Kasumi-1 (cell line): ENCODE measurements at regions not wholly inside any gene's neighbourhood (a gene's known extent, or its start where the extent isn't known, plus 50 kb on each side); places are given as distances from the start of the nearest gene placed in this dataset.

Experiments
- DNase-seq, 2 experiments: peaks; one replicate each; lab custom pipeline; 2025; lab: John Stamatoyannopoulos, UW

DNA sequence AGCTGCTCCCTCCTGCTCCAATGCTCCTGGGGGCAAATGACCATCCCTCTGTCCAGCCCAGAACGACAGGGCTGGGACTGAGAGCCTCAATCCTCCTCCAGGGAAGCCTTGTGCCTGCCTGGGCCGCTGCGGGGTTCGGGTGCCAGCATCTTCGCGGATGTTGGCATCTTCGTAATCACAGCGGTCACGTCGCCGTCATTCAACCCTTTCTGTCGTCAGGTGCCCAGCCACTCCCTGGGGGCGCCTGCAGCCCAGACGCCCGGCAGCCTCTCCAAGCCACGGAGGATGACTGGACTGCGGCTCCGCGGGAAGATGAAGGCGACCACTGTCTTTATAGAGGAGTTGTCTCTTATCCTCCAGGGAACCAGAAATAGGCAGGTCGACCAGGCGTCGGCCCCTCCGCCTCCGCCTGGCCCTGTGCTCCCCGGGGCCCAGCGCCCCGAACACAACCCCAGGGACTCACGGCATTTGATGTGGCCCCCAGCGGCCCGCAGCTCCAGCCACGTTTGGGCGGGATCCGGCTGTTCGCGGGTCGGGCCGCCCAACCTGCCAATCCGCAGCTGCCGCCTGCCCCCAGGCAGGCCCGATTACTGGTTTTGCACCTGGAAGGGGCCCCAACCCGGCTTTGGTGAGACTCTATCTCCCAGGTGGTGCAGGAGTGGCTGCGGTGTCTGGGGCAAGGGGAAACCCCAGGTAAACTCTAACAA, 113.9 kb downstream of the THNSL2 start:
- no peak for DNase-seq

DNA sequence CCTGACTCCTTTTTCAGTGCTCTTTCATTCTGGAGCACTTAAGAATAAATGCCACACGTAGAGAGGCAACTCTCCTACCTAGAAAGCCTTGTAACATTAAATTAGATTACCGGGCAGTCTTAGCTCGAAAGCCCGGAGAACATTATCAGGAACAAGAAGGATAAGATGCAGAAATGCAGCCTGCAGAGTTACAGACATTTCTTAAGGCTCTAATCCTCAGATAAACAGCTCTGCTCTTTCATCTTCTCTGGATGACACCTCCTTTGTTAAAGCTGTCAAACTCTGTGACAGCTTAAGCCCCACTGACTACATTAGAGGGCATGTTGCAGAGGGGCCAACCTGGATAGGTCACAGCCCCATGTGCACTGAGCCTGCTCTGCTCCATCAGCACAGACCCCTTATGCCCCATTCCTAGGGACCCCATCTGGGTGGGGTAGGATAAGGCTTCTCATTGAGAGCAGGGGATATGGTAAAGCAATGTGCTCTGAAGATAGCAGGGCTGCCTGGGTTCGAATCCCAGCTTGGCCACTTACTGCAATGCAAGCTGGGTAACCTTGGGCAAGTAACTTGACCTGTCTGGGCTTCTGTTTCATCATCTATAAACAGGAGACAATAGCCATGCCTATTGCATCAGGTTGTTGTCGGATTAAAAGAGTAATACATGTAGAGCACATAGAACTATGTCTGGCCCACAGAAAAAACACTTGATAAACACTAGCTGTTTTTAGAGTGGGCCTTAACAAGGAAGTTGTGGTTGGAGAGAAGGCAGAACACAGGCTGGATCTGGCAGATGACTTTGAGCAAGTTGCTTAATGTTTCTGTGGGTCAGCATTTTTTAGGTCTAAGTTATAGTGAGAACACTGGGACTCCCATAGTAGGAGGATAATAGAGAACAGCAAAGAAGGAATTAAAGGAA, 111.4 kb downstream of the THNSL2 start:
- peak; percentile 53 to 59 for DNase-seq

DNA sequence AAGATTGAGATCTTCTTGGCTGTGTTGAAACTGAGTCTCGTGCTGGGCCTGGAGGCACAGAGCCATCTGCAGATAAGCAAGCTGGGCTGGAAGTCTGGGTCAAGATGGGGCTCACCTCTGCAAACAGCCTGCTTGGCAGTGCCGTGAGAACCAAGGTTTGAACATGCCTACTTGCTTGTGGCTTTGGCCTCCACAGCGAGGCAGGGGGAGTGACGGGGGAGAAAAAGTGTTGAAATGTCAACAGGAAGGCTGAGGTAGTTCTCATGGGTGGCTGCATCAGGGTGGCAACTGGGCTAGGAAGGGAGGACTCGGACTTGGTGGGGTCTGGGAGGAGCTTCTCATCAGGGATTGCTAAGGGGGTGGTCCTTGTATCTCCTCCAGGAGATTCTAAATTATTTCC, 99.7 kb downstream of the THNSL2 start:
- DNase-seq = no peak

DNA sequence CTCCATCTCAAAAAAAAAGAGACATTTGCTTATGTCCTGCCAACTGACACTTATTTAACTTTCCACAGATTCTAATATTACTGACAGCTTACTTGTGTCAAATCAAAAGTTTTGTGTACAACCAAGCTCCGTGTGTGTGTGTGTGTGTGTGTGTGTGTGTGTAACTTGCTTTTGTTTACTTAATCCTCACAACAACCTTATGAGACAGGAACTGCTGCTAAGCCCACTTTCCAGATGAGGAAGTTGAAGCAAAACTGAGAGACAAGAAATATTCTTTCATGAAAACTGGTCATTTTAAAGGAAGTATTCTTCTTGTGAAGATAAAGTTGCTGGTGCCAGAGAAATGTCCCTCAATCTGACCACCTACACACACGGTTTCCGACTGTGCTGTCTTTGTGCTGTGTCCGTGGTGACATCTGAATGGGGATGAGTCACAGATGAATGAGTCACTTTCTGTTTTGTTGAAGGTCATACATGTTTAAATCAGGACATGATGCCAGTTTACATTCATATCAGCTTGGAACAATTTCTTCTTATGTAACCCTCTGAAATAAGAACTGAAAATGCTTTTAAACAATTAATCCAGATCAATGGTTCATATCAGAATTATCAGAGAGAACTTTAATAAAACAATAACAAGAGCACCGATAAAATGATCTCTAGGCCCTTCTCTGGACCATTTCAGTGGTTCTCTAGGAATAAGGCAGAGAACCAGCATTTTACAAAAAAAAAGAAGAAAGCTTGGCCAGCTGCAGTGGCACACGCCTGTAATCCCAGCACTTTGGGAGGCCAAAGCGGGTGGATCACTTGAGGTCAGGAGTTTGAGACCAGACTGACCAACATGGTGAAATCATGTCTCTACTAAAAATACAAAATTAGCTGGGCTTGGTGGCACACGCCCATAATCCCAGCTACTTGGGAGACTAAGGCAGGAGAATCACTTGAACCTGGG, 95.5 kb downstream of the THNSL2 start:
- DNase-seq = peak; percentile 6 to 11

DNA sequence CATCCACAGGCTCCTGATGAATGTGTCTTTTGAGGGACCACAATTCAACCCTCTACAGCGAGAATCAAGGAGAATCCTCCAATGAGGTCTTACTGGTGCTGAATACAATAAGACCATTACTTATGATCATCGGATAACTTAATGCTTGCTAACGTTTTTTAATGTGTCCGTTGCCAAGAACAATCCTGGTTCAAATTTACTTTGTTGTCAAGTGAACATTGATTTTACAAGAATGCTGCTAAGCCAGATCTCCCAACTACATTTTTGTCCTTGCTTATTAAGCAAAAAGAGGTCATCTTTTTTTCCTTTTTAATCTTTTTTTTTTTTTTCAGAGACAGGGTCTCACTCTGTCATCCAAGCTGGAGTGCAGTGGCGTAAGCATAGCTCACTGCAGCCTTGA, 93.7 kb downstream of the THNSL2 start:
- no peak for DNase-seq

DNA sequence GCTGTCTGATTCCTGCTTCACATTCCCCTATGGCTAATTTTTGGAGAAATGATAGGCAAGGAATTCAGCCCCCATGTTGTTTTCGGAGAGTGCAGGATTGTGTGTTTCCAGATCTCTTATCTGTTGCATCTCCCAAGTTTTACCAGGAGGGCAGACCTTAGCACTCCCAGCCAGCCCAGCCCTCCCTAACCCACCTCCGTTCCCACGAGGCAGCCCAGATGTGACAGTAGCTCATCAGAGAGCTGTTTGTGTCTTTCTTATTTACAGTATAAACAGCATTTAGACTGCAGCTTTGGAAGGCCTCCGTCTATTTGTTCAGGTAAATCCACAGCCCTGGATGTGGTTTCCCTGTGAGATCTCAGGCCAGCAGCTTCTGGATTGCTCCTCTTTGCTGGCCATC, 91.6 kb downstream of the THNSL2 start:
- DNase-seq = no peak

DNA sequence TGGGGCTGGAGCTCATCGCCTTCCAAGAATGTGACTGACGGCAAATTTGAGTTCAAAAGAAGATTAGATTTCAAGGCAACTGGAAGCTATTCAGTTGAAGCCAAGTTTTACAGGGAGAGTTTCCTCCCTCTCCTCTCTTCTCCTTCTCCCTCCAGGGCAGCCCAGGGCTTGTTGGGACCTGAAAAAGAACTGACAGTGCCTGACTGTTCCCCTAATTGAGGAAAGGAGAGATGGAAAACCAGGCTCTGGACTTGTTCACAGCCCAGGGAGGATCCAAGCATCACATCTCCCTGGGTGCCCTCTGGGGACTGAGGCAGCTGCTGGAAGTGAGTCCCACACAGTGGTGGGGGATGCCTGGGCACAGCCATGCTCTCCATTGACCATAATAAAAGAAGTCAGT, 88.1 kb downstream of the THNSL2 start:
- DNase-seq = no peak

DNA sequence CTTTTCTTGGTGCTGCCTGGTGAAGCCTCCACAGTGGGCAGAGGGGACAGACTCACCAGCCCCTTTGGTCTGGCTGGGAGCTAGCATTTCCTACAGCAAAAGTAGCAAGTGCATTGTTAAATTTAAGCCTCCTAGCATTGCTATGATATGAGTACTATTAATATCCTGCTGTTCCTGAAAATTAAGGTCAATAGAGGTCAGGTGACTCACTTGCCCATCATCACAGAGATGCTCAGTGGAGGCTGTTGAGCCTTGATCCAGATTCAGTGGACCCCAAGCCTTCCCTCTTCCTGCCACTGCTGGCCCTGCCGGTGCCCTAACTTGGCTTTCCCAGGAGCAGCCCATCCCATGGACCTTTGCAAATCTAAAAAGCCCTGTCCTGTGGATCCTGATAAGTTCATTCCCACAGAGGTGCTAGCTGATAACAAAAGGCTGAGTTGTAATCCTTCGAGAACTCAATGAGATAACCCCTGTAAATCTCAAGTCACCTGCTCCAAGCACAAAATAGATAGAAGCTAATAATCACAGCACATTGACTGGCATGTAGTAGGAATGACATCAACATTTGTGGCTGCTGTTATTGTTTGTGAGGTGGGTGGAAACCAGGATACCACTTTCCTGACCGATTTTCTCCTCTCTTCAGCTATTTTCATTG, 84.4 kb downstream of the THNSL2 start:
- DNase-seq = no peak

- no peak for DNase-seq
Measured at GRCh38 chr2:88253997-88254396, 83.9 kb downstream of the THNSL2 start.

- DNase-seq = no peak
Measured at GRCh38 chr2:88253375-88253774, 83.2 kb downstream of the THNSL2 start.

GRCh38 chr2:88252646-88253045, 82.5 kb downstream of the THNSL2 start:
- no peak for DNase-seq

GRCh38 chr2:88252111-88252510, 82.0 kb downstream of the THNSL2 start:
- no peak for DNase-seq

GRCh38 chr2:88250404-88250803, 80.3 kb downstream of the THNSL2 start:
- DNase-seq = no peak

- DNase-seq = no peak
Measured at GRCh38 chr2:88248280-88248828, 78.2 kb downstream of the THNSL2 start.

DNA sequence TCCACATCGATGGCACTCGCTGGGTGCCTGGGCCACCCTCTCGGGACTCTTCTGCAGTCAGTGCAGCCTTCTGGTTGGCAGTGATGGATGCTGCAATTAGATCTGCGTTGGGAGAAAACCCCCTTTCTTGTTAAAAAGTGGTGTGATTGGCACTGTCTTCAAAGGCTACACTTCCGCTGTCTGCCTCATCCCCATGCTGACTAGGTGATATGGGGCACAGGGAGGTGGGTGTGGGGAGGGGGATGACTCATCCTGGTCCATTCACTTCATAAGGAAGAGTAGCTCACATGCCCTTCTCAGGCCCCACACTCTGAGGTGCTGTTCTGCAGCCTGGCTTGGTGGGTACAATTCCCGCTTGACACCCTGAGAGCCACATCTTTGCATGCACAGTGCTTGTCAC, 77.4 kb downstream of the THNSL2 start:
- no peak for DNase-seq

GRCh38 chr2:88245109-88245508, 75.0 kb downstream of the THNSL2 start:
- DNase-seq = no peak

- DNase-seq = no peak
Measured at GRCh38 chr2:88239781-88240180, 69.6 kb downstream of the THNSL2 start.

DNA sequence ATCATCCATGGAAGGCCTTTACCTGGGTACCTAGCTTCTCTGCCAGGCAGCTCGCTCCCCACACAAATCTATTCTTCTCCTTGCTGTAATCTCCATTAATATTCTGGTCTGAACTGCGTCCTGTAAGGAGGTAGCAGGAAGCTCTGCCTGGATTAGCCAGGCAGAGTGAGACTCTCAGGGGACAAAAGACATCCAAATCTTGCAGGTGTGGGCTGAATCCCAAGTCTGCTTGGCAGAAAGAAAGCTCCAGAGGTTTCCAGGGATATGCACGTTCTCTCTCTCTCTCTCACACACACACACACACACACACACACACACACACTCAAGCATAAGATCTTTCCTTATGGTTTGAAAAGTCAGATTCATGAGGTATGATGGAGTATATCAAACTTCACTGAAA, 66.5 kb downstream of the THNSL2 start:
- no peak for DNase-seq
